Lower lobe of right lung (tissue), 2 donors: ENCODE measurements at regions not wholly inside any gene's neighbourhood (a gene's known extent, or its start where the extent isn't known, plus 50 kb on each side); places are given as distances from the start of the nearest gene placed in this dataset.

Experiments
- ATAC-seq, 2 donors: fragments of 200-7000 bp; cut with Tn5 transposase; one replicate each; pipeline ENCODE4 v1.9.1; 2020 to 2022; ENCODE audit warnings: mild to moderate bottlenecking in 2 of 2, moderate library complexity in 2 of 2
- DNase-seq: peaks from one replicate; pipeline ENCODE4 v3.0.0-alpha.2; 2020
- H3K27ac ChIP-seq: fragments of 200-600 bp; one replicate; pipeline ENCODE4 v1.8.0; 2022
- H3K27me3 ChIP-seq: fragments of 200-600 bp; one replicate; pipeline ENCODE4 v1.8.0; 2022; ENCODE audit warnings: low read depth
- H3K36me3 ChIP-seq: fragments of 200-600 bp; one replicate; pipeline ENCODE4 v1.8.0; 2022; ENCODE audit warnings: mild to moderate bottlenecking
- H3K4me1 ChIP-seq: fragments of 200-600 bp; one replicate; pipeline ENCODE4 v1.8.0; 2022
- H3K4me3 ChIP-seq: fragments of 200-600 bp; one replicate; pipeline ENCODE4 v1.8.0; 2022; ENCODE audit warnings: mild to moderate bottlenecking
- H3K9me3 ChIP-seq: fragments of 200-600 bp; one replicate; pipeline ENCODE4 v1.8.0; 2022
- intact Hi-C: fragments of 100-400 bp; cut with DNase I; formaldehyde crosslinking; loops from one replicate; pipeline ENCODE4 v1.11.0; 2022
- TF ChIP-seq, protein P1 (sequence below): fragments of 200-600 bp; IDR thresholded peaks from one replicate; pipeline ENCODE4 v1.8.0; 2022; ENCODE audit warnings: antibody characterized with exemption, mild to moderate bottlenecking
- donor health status: DM: no; HTN: yes; CAD: no; lungs with severe emphysema.

GRCh38 chr11:119979701-119980100 is 158.2 kb downstream of the TRIM29 start:
- intact Hi-C loops = no loop called here
- Histone ChIP-seq H3K36me3 (no peaks in the 10 kb centered on the region), H3K4me1 (no peaks in the 10 kb centered on the region), H3K27ac (no peak overlapping the region), H3K4me3 (no peak overlapping the region), H3K9me3 (no peaks in the 10 kb centered on the region), H3K27me3 (peaks cover 12% of the 10 kb centered on the region)
- no peak for DNase-seq
- TF ChIP-seq, protein P1, sequence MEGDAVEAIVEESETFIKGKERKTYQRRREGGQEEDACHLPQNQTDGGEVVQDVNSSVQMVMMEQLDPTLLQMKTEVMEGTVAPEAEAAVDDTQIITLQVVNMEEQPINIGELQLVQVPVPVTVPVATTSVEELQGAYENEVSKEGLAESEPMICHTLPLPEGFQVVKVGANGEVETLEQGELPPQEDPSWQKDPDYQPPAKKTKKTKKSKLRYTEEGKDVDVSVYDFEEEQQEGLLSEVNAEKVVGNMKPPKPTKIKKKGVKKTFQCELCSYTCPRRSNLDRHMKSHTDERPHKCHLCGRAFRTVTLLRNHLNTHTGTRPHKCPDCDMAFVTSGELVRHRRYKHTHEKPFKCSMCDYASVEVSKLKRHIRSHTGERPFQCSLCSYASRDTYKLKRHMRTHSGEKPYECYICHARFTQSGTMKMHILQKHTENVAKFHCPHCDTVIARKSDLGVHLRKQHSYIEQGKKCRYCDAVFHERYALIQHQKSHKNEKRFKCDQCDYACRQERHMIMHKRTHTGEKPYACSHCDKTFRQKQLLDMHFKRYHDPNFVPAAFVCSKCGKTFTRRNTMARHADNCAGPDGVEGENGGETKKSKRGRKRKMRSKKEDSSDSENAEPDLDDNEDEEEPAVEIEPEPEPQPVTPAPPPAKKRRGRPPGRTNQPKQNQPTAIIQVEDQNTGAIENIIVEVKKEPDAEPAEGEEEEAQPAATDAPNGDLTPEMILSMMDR = no peak
- ATAC-seq = no peak

DNA sequence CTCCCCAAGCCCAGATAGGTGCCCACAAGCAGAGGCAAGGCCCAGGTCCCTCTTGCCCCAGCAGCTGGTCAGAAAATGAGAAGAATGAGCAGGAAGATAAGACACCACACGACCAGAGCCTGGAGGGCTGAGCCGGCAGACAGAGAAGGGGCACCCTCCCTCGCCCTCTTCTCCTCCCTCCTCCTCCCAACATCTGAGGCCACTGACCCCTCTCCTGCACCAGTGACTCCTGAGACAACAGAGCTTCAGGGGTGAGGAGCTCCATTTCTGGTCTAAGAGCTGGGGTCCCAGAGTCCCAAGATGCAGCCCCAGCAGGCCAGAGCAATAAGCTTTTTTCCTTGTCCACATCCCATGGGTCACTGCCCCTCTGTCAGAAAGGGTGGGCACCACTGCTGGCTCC is 159.2 kb downstream of the TRIM29 start:
- TF ChIP-seq, protein P1 = no peak
- Histone ChIP-seq H3K9me3 (no peaks in the 10 kb centered on the region), H3K36me3 (no peaks in the 10 kb centered on the region), H3K4me3 (no peak overlapping the region), H3K4me1 (no peaks in the 10 kb centered on the region), H3K27me3 (peaks cover 12% of the 10 kb centered on the region), H3K27ac (no peak overlapping the region)
- DNase-seq (no peak), ATAC-seq (no peak)
- intact Hi-C loops = no loop called here

DNA sequence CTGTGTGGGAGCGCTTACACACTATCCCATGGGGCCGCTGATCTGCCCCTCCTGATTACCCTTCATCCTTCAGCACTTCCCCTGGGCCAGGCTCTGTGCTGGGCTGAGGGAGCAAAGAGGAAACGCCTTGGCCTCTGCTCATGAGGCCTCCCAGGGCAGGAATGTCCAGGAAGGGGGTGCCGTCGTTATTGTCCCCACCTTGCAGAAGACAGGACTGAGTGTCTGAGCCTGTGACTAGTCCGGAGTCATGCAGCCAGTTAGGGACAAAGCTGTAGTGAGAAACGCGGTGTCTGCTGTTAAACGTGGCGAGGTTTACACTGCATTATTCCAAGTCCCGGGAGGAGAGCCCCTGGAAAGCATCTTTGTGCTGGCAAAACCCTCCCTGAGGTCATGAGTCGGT is 160.0 kb downstream of the TRIM29 start:
- H3K4me3 ChIP-seq = no peak overlapping the region
- ATAC-seq (no peak), DNase-seq (no peak)
- intact Hi-C loops = no loop called here
- H3K4me1 ChIP-seq = no peaks in the 10 kb centered on the region
- peaks cover 12% of the 10 kb centered on the region for H3K27me3 ChIP-seq
- no peaks in the 10 kb centered on the region for H3K36me3 ChIP-seq
- TF ChIP-seq, protein P1 = no peak
- no peak overlapping the region for H3K27ac ChIP-seq
- H3K9me3 ChIP-seq = no peaks in the 10 kb centered on the region

DNA sequence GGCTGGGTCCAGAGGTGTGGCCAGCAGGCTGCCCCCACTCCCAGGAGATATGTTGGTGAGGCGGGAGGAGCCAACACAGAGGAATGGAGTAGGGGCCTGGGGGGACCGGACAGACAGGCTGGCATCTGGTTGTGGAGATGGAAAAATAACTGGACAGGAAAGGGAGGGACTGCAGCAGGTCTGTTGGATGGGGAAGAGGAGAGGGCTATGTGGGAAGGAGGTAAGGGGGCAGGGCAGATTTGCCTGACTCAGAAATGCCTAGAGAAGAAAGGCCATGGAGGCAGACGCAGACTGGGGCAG is 160.4 kb downstream of the TRIM29 start:
- Histone ChIP-seq H3K36me3 (no peaks in the 10 kb centered on the region), H3K27ac (no peak overlapping the region), H3K9me3 (no peaks in the 10 kb centered on the region), H3K4me3 (no peak overlapping the region), H3K27me3 (peaks cover 12% of the 10 kb centered on the region), H3K4me1 (no peaks in the 10 kb centered on the region)
- intact Hi-C loops = no loop called here
- ATAC-seq (no peak), DNase-seq (no peak)
- TF ChIP-seq, protein P1 = no peak

GRCh38 chr11:119976805-119977560 is 160.9 kb downstream of the TRIM29 start:
- H3K9me3 ChIP-seq = no peaks in the 10 kb centered on the region
- TF ChIP-seq, protein P1 = no peak
- peaks cover 12% of the 10 kb centered on the region for H3K27me3 ChIP-seq
- H3K4me3 ChIP-seq = no peak overlapping the region
- H3K4me1 ChIP-seq = no peaks in the 10 kb centered on the region
- no peak for DNase-seq
- H3K27ac ChIP-seq = no peak overlapping the region
- no peak for ATAC-seq
- H3K36me3 ChIP-seq = no peaks in the 10 kb centered on the region
- intact Hi-C loops = no loop called here
